HG03565 (cell line): ENCODE measurements at regions not wholly inside any gene's neighbourhood (a gene's known extent, or its start where the extent isn't known, plus 50 kb on each side); places are given as distances from the start of the nearest gene placed in this dataset.
"Not testable (repeated sequence)": the region's sequence is repeated elsewhere in the genome, so short reads cannot be mapped to it uniquely, and the experiment has no call there.

Experiments used
- ATAC-seq: cut with Tn5 transposase; IDR thresholded peaks from one replicate; pipeline ENCODE4 v1.9.1; 2021; ENCODE audit warnings: mild to moderate bottlenecking, moderate library complexity; ENCODE audit not compliant: unreplicated experiment

DNA sequence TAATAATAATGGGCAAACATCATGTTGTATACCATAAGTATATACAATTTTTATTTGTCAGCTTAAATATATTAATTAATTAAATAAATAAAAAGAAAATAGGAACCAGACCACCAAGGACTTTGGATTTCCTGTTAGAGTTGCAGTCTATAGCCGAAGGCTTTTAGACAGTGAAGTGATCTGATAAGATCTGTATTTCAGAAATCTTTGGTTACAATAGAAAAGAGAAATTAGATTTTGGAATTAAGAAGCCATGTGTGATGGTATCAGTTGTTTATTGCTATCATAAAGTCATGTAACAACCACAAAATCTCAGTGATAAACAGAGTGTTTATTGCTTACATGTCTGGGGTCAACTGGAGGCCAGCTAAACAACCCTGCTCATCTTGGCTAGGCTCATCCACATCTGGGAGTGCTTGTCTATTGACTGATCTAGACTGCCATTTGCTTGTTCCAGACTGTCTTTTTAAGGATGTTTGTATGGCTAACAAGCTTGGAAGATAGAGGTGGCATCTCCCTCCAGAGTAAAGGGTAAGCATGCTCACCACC lies 142.1 kb upstream of the USP9X start:
- no peak for ATAC-seq

DNA sequence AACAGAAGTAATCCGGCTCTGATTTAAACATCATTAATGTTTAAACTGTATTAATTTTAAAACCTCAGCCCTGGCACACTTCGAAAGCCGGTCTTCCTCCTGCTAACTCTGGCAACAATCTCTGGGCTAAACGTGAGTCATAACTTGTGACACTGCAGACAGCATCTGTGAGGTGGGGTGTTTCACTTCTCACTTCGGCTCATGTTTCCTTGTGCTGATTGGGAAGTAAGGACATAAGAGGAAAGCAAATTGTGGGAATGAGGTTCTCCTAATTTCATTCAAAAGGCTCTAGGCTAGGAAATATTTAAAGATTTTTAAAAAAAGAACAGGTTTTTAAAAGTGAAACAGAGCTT lies 139.9 kb upstream of the USP9X start:
- no peak for ATAC-seq

DNA sequence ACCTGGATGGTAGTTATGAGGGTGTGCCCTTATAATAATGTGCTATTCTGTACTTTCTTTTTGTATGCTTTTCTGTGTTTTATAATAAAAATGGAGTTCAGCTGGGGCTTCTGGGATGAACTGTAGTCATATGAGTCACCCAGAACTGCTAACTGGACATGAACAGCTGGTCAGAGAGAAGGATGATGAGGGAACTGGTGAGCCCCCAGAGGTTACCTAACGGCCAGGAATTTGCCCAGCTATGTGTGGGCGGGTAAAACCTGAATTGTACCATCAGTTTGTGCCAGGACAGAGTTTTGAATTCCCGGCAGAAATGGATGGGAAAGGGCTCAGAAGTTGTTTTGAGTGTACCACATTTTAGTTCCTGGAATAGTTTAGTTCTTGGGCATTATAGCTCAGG lies 138.0 kb upstream of the USP9X start:
- ATAC-seq, result no peak

DNA sequence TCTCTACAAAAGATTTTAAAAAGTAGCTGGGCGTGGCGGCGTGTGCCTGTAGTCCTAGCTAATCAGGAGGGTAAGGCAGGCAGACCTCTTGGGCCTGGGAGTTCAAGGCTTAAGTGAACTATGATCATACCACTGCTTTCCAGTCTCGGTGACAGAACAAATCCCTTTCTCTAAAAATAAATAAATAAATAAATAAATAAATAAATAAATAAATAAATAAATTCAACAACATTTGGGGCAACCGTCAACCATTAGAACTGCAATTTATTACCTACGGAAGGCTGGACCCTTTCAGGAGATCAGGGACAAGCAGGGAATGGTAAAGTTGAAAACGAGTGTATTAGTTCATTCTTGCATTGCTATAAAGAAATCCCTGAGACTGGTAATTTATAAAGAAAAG lies 136.2 kb upstream of the USP9X start:
- no peak for ATAC-seq

DNA sequence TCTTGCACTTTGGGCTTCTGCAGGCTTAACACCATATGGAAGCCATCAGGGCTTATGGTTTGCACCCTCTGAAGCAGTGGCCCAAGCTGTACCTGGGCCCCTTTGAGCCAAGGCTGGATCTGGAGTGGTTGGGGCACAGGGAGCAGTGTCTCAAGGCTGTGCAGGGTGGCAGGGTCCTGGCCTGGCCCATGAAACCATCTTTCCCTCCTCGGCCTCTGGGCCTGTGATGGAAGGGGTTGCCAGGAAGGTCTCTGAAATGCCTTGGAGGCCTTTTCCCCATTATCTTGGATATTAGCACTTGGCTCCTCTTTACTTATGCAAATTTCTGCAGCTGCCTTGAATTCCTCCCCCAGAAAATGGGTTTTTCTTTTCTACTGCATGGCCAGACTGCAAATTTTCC lies 134.7 kb upstream of the USP9X start:
- ATAC-seq, result no peak

DNA sequence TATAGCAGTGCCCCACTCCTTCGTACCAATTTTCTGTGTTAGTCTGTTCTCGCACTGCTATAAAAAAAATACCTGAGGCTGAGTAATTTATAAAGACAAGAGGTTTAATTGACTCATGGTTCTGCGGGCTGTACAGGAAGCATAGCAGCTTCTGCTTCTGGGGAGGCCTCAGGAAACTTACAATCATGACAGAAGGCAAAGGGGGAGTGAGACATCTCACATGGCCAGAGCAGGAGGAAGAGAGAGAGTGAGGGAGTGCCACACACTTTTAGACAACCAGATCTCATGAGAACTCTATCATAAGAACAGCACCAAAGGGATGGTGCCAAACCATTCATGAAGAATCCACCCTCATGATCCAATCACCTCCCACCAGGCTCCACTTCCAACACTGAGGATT lies 133.8 kb upstream of the USP9X start:
- ATAC-seq, result not testable (repeated sequence)

DNA sequence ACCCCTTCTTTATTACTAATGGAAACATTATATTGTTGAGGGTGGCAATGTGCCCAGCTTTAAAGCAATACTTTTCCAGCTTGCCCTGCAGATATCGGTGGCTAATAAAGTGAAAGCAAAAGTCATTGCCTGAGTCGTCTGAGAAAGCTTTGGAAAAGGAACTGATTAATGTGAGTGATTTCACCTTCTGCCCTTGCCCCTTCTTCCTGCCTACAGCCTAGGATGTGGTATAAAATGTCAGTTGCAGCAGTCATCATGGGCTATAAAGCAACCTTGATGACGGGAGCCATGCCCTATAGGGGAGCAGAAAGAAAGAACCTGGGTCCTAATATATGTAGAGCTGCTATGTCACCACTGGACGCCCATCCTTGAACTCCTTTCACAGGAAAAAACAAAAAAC lies 132.4 kb upstream of the USP9X start:
- no peak for ATAC-seq

DNA sequence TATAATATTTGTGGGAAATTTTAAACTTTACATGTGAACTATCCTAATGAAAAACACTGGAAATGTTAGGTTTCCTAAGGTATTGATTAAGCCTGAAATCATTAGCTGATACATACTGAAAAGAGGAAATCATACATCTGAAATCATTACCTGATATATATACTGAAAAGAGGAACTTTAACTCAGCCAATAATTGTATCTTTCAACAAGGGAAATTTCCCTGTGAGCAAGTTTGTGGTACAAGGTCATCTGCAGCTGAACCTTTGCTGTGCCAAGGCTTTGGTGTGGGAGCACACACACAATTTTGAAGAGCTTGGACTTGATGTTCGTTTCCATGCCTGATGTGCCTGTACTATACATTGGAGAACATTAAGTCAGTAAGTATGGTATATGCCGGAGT lies 131.9 kb upstream of the USP9X start:
- peak; percentile 60 for ATAC-seq

DNA sequence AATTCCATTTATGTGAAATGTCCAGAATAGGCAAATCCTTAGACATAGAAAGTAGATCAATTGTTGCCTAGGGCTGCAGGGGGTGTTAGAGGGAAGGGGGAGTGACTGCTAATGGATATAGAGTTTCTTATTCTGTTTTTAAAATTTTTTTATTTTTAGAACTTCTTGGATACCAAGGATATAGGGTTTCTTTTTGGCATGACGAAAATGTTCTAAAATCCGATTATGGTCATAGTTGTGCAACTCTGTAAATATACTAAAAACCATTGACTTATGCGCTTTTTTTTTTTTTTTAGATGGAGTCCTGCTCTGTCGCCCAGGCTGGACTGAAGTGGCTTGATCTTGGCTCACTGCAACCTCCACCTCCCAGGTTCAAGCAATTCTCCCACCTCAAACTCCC lies 125.2 kb upstream of the USP9X start:
- no peak for ATAC-seq

DNA sequence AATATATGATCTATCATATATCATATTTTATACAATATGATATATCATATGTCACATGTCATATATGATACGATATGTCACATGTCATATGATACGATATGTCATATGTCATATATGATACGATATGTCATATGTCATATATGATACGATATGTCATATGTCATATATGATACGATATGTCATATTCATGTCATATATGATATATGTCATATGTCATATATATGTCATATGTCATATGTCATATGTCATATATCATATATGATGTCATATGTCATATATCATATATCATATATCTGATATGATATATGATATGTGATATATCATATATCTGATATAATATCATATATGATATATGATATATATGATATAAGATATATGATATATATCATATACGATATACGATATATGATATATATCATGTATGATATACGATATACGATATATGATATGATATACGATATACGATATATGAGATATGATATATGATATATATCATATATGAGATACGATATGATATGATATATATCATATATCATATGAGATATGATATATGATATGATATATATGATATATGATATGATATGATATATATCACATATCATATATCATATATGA lies 122.3 kb upstream of the USP9X start:
- ATAC-seq, result no peak

DNA sequence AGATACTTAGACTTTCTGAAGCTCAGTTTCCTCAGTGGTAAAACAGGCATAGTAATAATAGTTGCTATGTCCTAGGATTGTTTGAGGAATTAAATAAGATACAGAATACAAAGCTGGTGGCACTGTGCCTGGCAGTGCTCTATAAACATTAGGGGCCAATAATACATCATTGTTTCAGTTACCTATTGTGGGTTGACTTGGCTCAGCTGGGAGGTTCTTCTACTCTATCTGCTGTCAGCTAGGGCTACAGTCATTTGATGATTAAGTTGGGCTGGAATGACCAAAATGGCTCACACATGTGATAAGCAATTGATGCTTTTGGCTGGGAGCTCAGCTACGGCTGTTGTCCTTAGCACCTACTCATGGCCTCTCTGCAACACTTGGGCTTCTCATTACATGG lies 121.2 kb upstream of the USP9X start:
- ATAC-seq, result no peak

DNA sequence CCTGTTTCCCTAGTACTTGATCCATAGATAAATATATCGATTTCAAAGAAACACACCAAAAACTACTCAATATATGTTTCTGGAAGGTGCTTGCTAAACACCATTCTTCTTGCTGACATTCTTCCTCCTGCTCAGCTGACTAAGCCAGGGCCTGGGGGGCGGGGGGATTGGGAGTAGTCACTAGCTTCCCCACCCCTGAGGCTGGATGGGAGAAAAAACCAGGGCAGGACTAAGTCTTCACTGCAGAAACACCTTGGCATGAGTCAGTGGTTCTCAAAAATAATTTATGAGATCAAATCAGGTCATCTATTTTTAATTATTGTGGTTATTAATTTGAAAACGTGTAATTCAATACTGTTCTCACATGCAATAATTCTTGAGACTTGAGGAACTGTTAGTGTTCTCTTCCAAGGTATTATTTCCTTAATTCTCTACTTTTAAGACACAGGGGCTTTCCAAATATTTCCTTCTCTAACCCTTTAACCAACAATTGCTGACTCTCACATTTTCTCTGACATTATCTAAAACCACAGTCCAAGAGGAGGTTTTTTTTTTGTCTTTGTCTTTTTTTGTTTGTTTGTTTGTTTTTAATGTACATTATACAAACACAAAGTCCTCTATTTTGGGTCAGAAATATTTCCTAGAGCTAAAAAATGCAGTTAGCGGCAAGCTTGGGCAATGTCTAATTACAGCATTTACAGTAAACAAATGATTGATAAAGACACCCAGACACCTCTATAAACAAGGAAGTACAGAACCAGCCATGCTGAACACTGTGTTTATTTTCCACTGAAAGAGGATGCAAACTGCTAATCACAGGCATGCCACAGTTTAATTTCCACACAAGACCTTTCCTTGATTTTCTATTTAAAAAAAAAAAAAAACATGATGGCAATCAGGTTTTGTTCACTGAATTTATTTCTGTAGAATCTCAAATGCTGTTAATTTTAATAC lies 120.3 kb upstream of the USP9X start:
- no peak for ATAC-seq

DNA sequence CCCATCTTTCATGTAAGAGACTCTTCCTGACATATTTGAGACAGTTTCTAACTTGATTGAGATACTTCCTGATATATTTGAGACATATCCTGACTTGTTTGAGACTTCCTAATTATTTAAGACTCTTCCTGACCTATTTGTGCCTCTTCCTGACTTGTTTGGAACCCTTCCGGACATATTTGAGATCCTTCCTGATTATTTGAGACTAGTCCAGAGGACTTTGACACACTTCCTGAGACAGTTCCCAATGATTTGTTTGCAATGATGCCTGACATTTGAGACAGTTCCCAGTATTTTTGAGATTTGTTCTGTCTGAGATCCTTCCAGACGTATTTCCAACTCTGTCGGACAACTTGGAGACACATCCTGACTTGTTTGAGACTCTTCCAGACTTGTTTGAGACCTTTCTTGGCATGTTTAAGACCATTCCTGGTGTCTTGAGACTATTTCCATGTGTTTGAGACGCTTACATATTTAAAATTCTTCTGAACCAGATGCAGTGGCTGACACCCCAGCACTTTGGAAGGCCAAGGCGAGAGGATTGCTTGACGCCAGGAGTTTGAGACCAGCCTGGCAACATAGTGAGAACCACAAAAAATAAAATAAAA lies 118.9 kb upstream of the USP9X start:
- no peak for ATAC-seq

DNA sequence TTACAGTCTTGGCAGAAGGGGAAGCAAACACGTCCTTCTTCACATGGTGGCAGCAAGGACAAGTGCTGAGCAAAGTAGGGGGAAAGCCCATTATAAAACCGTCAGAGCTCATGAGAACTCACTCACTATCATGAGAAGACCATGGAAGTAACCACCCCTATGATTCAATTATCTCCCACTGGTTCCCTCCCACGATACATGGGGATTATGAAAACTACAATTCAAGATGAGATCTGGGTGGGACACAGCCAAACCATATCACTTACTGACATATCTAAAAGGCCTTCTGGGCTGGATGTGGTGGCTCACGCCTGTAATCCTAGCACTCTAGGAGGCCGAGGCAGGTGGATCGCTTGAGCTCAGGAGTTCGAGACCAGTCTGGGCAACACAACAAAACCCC lies 117.1 kb upstream of the USP9X start:
- ATAC-seq, result no peak

DNA sequence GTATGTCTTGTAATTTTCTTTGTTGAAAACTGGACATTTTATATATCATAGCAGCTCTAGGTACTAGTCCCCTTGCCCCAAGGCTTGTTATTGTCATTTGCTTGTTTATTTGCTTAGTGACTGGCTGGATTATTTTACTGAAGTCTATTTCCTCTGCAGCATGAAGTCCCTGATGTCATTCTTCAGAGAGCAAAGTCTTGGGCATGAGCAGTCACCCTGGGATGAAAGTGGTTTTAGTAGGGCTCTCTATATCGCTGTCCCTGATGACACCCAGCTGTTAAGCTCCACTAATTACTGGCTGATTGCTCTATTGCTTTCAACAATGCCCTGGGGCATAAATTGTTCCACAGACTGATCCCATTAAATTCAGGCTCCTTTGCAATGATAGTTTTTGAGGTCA lies 113.5 kb upstream of the USP9X start:
- no peak for ATAC-seq

DNA sequence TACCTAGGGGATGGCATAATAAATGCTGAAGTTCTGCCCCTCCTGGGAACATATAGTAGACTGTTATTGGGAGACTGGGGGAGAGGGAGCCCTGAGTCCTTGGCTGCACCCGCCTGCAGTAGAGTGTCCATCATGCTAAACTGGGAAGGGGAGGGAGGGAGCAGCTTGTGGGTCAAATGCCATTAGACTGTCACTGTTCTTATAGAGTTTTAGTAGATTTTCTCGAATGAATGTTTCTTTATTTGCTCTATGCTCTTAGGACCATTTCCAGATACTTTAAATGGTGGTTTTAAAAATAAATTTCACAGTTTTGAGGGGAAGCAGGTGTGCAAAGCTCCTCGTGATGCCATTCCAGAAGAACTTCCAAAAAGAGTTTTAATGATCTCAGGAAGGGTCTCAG lies 111.6 kb upstream of the USP9X start:
- ATAC-seq, result no peak

DNA sequence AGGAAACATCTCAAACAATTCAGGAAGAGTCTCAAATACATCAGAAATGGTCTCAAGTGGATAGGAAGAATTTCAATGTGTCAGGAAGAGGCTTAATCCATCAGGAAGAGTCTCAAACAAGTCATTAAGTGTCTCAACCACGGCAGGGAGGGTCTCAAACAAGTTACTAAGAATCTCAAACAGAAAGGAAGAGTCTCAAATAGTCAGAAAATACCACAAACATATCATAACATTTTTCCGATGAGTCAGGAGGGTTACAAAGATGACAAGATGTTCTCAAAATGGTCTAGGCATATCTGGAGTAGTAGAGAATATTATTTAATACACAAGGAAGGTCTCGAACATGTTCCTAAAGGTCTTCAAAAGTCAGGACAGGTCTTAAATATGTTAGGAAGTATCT lies 109.3 kb upstream of the USP9X start:
- ATAC-seq, result no peak

DNA sequence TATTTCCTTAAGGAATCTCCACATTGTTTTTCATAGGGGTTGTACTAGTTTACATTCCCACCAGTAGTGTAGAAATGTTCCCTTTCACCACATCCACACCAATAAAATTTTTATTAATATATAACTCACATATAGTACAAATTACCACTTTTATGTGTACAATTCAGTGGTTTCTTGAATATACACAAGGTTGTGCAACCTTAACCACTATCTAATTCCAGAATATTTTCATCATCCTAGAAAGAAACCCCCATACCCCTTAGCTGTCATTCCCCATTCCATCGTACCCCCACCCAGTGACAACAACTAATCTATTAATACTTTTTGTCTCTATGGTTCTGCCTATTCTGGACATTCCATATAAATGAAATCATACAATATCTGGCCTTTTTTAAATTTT lies 108.3 kb upstream of the USP9X start:
- no peak for ATAC-seq

DNA sequence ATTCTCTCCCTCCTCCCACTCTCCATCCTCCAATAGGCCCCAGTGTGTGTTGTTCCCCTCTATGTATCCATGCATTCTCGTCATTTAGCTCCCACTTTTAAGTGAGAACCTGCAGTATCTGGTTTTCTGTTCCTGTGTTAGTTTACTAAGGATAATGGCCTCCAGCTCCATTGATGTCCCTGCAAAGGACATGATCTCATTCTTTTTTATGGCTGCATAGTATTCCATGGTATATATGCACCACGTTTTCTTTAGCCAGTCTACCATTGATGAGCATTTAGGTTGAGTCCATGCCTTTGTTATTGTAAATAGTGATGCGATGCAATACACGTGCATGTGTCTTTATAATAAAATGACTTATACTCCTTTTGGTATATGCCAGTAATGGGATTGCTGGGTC lies 100.3 kb upstream of the USP9X start:
- no peak for ATAC-seq

DNA sequence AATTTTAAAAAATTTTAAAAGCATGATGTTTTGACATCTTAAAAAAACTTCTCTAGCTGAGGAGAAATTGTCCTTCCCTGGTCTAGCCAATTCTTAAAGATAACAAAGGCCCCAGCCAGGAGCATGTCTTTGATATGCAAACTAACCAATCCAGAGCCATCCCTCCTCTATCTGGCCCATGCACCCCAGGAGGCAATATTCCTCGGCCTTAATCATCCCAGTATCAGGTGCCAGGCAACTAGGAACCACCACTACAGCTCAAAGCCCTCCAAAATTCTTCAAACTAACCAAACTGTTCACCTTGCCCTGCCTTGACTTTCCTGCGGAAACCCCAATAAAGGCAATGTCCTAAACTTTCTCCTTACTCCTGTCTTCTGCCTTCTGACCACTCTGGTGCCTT lies 97.8 kb upstream of the USP9X start:
- no peak for ATAC-seq

DNA sequence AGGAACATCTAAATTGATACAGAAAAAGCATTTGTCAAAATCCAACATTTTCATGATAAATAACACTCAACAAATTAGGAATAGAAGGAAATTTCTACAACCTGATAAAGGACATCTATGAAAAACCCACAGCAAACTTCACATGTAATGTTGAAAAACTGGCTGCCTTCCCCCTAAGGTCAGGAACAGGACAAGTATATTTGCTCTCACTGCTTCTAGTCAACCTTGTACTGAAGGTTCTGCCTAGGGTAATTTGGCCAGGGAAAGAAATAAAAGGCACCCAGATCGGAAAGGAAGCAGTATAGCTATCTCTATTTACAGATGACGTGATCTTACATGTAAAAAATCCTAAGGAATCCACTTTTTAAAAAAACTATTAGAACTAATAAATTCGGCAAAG lies 97.1 kb upstream of the USP9X start:
- ATAC-seq, result no peak

DNA sequence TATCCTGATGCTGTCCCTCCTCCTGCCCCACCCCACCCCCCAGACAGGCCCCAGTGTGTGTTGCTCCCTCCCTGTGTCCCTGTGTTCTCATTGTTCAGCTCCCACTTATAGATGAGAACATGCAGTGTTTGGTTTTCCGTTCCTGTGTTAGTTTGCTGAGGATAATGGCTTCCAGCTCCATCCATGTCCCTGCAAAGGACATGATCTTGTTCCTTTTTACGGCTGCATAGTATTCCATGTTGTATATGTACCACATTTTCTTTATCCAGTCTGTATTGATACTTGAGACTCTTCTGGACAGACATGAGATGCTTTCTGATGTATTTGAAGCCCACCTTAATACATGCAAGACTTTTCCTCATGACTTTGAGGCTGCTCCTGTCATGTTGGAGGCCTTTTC lies 91.8 kb upstream of the USP9X start:
- ATAC-seq, result not testable (repeated sequence)
